GM23248 (cell line): ENCODE measurements at regions not wholly inside any gene's neighbourhood (a gene's known extent, or its start where the extent isn't known, plus 50 kb on each side); places are given as distances from the start of the nearest gene placed in this dataset.

Experiments
- EZH2 ChIP-seq: fragments of 200-600 bp; sonication (generic); IDR thresholded peaks from 2 replicates; pipeline ENCODE4 v1.6.1; 2018; ENCODE audit warnings: antibody characterized with exemption, mild to moderate bottlenecking; ENCODE audit not compliant: insufficient read depth, poor library complexity, severe bottlenecking
- EZH2phosphoT487 ChIP-seq: fragments of 200-600 bp; sonication (generic); IDR thresholded peaks from 2 replicates; pipeline ENCODE4 v1.6.1; 2018; ENCODE audit warnings: antibody characterized with exemption, moderate library complexity, mild to moderate bottlenecking, low read depth; ENCODE audit not compliant: insufficient read depth

DNA sequence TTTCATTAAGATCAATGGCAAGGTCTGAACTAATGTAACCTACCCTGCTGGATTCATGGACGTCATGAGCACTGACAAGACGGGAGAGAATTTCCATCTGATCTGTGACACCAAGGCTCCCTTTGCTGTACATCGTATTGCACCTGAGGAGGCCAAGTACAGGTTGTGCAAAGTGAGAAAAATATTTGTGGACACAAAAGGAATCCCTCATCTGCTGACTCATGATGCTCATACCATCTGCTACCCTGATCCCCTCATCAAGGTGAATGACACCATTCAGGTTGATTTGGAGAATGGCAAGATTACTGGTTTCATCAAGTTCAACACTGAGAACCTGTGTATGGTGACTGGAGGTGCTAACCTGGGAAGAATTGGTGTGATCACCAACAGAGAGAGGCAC, 82.3 kb upstream of the NDUFV2 start:
- TF ChIP-seq EZH2phosphoT487 (no peak), EZH2 (no peak)
